ENCODE measurements at regions not wholly inside any gene's neighbourhood (a gene's known extent, or its start where the extent isn't known, plus 50 kb on each side); places are given as distances from the start of the nearest gene placed in this dataset.

DNA sequence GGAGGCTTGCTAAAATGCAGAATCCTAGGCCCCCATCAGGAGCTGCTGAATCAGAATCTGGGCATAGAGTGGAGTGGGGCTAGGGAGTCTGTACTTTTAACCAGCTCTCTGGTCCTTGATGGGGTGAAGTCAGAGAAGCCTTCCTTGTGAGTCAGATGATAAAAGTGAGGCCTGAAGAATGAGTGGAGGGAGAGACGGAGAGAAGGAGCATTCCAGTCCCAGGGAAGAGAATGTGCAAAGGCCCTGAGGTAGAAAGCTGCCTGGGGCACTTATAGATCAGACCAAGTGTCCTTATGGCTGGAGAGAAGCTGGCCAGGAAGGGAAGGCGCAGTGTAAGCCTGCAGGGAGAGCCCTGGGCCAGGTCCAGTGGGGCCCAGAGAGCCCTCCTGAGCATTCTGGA lies 235.1 kb upstream of the NLRP1 start:
- TF ChIP-seq POU2F2 (IDR thresholded peaks at IDR 0.05; ENCODE audit: low read depth, low read length) (no peak), PAX5 (IDR thresholded peaks at IDR 0.05; ENCODE audit: insufficient read depth, low read length, severe bottlenecking) (no peak), SPI1 (IDR thresholded peaks at IDR 0.05; ENCODE audit: low read depth, low read length) (no peak), POLR2A (IDR thresholded peaks at IDR 0.05; ENCODE audit: low read depth, low read length) (no peak), TAF1 (IDR thresholded peaks at IDR 0.05; ENCODE audit: low read depth, low read length) (no peak), POLR2AphosphoS5 (IDR thresholded peaks at IDR 0.05; ENCODE audit: low read depth, low read length) (no peak)
- FAIRE-seq, result no peak
- no peak for DNase-seq (ENCODE audit: insufficient read length, low spot score)

GRCh38 chr17:5819921-5820685 lies 235.8 kb upstream of the NLRP1 start:
- DNase-seq (ENCODE audit: insufficient read length, low spot score) (no peak), FAIRE-seq (no peak)
- TF ChIP-seq TAF1 (IDR thresholded peaks at IDR 0.05; ENCODE audit: low read depth, low read length) (no peak), POU2F2 (IDR thresholded peaks at IDR 0.05; ENCODE audit: low read depth, low read length) (no peak), POLR2AphosphoS5 (IDR thresholded peaks at IDR 0.05; ENCODE audit: low read depth, low read length) (no peak), PAX5 (IDR thresholded peaks at IDR 0.05; ENCODE audit: insufficient read depth, low read length, severe bottlenecking) (no peak)

GRCh38 chr17:5820721-5821456 lies 236.6 kb upstream of the NLRP1 start:
- TF ChIP-seq TAF1 (IDR thresholded peaks at IDR 0.05; ENCODE audit: low read depth, low read length) (no peak), PAX5 (IDR thresholded peaks at IDR 0.05; ENCODE audit: insufficient read depth, low read length, severe bottlenecking) (no peak), POLR2AphosphoS5 (IDR thresholded peaks at IDR 0.05; ENCODE audit: low read depth, low read length) (no peak), SPI1 (IDR thresholded peaks at IDR 0.05; ENCODE audit: low read depth, low read length) (no peak), POLR2A (IDR thresholded peaks at IDR 0.05; ENCODE audit: low read depth, low read length) (no peak), POU2F2 (IDR thresholded peaks at IDR 0.05; ENCODE audit: low read depth, low read length) (no peak)
- FAIRE-seq (no peak), DNase-seq (ENCODE audit: insufficient read length, low spot score) (no peak)

DNA sequence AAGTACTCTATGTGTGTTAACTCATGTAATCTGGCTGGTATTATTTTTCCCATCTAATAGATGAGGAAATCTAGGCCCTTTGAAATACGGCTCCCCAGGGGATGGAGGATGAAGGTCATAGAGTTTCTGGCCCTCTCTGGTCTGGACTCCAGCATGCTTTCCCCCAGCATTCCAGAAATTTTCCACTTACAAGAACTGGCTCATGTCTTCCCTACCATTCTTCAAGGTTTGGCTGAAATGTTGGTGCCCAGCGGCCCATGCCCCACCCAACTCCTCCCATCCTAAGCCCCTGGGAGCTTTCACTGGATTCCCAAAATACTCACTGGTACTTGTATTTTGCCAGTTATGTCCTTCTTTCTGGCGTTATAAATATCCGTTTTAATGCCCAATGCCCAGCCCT lies 237.5 kb upstream of the NLRP1 start:
- TF ChIP-seq POU2F2 (IDR thresholded peaks at IDR 0.05; ENCODE audit: low read depth, low read length), result no peak
- TF ChIP-seq PAX5 (IDR thresholded peaks at IDR 0.05; ENCODE audit: insufficient read depth, low read length, severe bottlenecking), result no peak
- no peak for TF ChIP-seq TAF1 (IDR thresholded peaks at IDR 0.05; ENCODE audit: low read depth, low read length)
- TF ChIP-seq SPI1 (IDR thresholded peaks at IDR 0.05; ENCODE audit: low read depth, low read length), result no peak
- no peak for TF ChIP-seq POLR2A (IDR thresholded peaks at IDR 0.05; ENCODE audit: low read depth, low read length)
- TF ChIP-seq POLR2AphosphoS5 (IDR thresholded peaks at IDR 0.05; ENCODE audit: low read depth, low read length), result no peak
- no peak for FAIRE-seq
- no peak for DNase-seq (ENCODE audit: insufficient read length, low spot score)

GRCh38 chr17:5822281-5823060 lies 238.2 kb upstream of the NLRP1 start:
- no peak for DNase-seq (ENCODE audit: insufficient read length, low spot score)
- no peak for FAIRE-seq
- no peak for TF ChIP-seq TAF1 (IDR thresholded peaks at IDR 0.05; ENCODE audit: low read depth, low read length)
- no peak for TF ChIP-seq POU2F2 (IDR thresholded peaks at IDR 0.05; ENCODE audit: low read depth, low read length)
- TF ChIP-seq POLR2AphosphoS5 (IDR thresholded peaks at IDR 0.05; ENCODE audit: low read depth, low read length), result no peak
- no peak for TF ChIP-seq SPI1 (IDR thresholded peaks at IDR 0.05; ENCODE audit: low read depth, low read length)
- no peak for TF ChIP-seq PAX5 (IDR thresholded peaks at IDR 0.05; ENCODE audit: insufficient read depth, low read length, severe bottlenecking)
- no peak for TF ChIP-seq POLR2A (IDR thresholded peaks at IDR 0.05; ENCODE audit: low read depth, low read length)

GRCh38 chr17:5823219-5823618 lies 238.9 kb upstream of the NLRP1 start:
- TF ChIP-seq SPI1 (IDR thresholded peaks at IDR 0.05; ENCODE audit: low read depth, low read length), result no peak
- TF ChIP-seq POU2F2 (IDR thresholded peaks at IDR 0.05; ENCODE audit: low read depth, low read length), result no peak
- no peak for FAIRE-seq
- DNase-seq (ENCODE audit: insufficient read length, low spot score), result no peak

DNA sequence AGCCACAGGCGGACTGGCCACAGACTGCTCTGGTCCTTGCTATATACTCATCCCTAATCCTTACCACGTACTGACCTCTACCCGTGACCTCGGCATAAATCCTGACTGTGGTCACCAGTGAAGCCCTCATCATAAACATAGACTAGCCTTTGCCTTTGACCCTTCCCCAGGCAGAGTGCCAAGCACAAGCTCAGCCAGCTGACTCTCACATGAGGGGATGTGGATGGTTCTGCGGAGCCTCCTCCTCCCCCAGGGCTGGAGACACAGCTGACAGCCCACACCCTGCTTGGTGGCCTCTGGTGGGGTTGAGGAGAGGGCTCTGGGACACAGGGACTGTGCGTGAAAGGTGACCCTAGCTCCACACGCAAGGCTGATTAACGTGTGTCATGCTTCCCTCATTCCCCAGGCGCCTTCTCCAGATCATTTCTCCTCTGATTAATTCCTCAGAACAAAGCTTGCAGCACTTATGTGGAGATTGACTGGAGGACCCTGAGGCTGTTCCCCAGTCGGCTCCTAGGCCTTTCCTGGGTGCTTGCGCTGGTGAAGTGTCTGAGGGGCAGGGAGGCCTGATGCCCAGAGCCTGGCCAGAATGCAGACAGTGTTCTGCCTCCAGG lies 241.5 kb upstream of the NLRP1 start:
- TF ChIP-seq TAF1 (IDR thresholded peaks at IDR 0.05; ENCODE audit: low read depth, low read length) (no peak), PAX5 (IDR thresholded peaks at IDR 0.05; ENCODE audit: insufficient read depth, low read length, severe bottlenecking) (no peak), POU2F2 (IDR thresholded peaks at IDR 0.05; ENCODE audit: low read depth, low read length) (no peak), SPI1 (IDR thresholded peaks at IDR 0.05; ENCODE audit: low read depth, low read length) (no peak), POLR2AphosphoS5 (IDR thresholded peaks at IDR 0.05; ENCODE audit: low read depth, low read length) (no peak), POLR2A (IDR thresholded peaks at IDR 0.05; ENCODE audit: low read depth, low read length) (no peak)
- no peak for FAIRE-seq

DNA sequence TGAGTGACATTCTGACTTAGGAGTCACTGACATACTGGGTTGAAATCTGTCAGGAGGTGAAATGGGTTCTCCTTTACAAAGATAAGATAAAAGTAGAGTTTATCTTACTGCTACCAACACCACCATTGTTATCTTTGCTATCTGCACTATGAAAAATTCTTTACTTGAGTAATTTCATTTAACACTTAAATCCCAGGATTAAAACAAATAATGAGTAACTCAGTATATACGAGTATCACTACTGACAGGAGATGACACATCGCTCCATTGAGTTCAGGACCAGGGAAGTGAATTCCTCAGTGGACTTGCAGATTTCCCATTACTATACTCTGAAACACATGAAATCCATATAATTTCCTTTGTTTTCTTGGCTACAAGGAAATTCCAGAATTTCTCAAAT lies 242.1 kb upstream of the NLRP1 start:
- DNase-seq (ENCODE audit: insufficient read length, low spot score) (no peak), FAIRE-seq (no peak)
- TF ChIP-seq POLR2A (IDR thresholded peaks at IDR 0.05; ENCODE audit: low read depth, low read length), result no peak
- no peak for TF ChIP-seq PAX5 (IDR thresholded peaks at IDR 0.05; ENCODE audit: insufficient read depth, low read length, severe bottlenecking)
- no peak for TF ChIP-seq TAF1 (IDR thresholded peaks at IDR 0.05; ENCODE audit: low read depth, low read length)
- TF ChIP-seq POLR2AphosphoS5 (IDR thresholded peaks at IDR 0.05; ENCODE audit: low read depth, low read length), result no peak
- TF ChIP-seq POU2F2 (IDR thresholded peaks at IDR 0.05; ENCODE audit: low read depth, low read length), result no peak
- no peak for TF ChIP-seq SPI1 (IDR thresholded peaks at IDR 0.05; ENCODE audit: low read depth, low read length)

More for the DNA sequence above, 241.5 kb upstream of the NLRP1 start:
- no peak for DNase-seq (ENCODE audit: insufficient read length, low spot score)

DNA sequence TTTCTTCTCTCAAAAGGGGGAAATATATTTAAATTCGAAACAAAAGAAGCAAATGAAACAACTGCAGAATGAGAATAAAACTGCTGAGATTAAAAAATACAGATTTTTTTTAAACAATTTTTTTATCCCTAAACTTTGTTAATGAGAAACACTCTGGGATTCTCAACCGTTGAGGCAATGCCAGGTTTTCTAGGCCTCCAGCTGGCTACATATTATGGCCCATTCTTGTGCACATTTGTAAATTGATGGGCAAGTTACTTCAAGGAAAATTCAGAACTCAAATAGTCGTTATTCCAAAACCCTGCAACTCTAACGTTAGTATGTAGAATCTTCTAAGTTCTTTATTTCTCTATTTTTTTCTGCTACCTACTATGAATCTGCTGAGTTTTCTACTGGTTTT lies 239.3 kb upstream of the WSCD1 start:
- TF ChIP-seq POLR2A (IDR thresholded peaks at IDR 0.05; ENCODE audit: low read depth, low read length) (no peak), POU2F2 (IDR thresholded peaks at IDR 0.05; ENCODE audit: low read depth, low read length) (no peak), SPI1 (IDR thresholded peaks at IDR 0.05; ENCODE audit: low read depth, low read length) (no peak), TAF1 (IDR thresholded peaks at IDR 0.05; ENCODE audit: low read depth, low read length) (no peak), POLR2AphosphoS5 (IDR thresholded peaks at IDR 0.05; ENCODE audit: low read depth, low read length) (no peak), PAX5 (IDR thresholded peaks at IDR 0.05; ENCODE audit: insufficient read depth, low read length, severe bottlenecking) (no peak)
- FAIRE-seq, result no peak
- DNase-seq (ENCODE audit: insufficient read length, low spot score), result no peak
